ENCODE measurements at regions not wholly inside any gene's neighbourhood (a gene's known extent, or its start where the extent isn't known, plus 50 kb on each side); places are given as distances from the start of the nearest gene placed in this dataset.
"Not testable (repeated sequence)": the region's sequence is repeated elsewhere in the genome, so short reads cannot be mapped to it uniquely, and the experiment has no call there.

DNA sequence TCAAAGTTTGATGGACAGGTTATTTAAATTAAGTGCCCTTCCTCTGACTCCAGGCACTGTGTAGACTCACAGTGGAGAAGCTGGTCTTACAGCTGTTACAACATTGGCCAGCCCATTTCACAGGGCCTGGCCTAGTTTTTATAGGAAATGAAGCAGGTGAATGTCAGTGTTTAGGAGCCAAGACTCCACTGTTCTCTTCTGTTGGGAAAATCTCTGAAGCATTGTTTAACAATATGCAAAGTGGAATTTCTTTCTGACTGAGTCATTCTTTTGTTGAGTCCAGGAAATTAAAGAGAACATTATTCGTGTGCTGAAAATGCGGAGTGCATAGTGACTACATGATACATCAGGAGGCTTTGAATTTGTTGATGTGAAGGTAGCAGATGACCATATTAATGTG, 64.7 kb downstream of the ARRDC4 start:
- no peak for DNase-seq

DNA sequence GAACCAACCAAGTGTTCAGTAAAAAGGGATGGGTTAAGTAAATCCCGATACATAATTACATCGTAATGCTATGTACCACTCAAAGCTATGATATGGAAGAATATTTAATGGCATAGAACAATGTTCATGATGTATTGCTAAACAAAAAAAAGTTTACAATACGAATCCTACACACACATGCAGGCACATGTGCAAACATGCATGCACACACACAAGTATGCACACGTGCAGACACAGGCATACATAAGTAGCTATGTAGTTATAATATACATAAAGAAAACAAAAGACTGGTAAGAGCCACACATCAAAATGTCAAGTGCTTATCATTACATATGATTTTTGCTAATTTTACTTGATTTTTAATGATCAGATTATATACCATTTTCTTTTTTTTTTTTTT, 74.2 kb downstream of the ARRDC4 start:
- no peak for DNase-seq

DNA sequence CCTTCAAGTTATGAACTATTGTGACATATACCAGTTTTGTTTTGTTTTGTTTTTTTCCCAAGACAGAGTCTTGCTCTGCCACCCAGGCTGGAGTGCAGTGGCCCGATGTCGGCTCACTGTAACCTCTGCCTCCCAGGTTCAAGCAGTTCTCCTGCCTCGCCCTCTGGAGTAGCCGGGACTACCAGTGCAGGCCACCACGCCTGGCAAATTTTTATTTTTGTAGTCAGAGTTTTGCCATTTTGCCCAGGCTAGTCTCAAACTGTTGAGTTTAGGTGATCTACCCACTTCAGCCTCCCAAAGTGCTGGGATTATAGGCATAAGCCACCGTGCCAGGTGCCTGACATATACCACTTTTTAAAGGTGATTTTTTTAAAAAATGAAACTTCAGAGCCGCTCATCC, 74.6 kb downstream of the ARRDC4 start:
- DNase-seq = no peak

DNA sequence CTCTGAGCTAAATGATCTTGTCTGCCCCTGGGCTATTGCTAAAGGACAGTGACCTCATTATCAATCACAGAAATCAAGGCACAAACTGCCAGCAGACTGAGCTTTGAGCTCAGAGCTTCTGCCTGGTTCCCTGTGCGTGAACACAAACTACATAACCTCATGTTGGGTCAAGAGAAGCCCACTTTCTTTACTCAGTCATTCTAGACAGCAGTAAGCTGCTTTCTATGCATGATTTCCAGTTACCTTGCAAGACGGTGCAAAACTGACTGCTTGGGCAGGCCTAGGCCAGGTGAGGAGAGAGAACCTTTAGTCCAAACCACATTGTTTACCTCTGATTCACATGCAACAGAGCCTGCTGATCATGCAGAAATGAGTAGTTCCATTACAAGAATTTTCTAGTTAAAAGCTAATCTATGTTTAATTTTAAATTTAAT, 75.1 kb downstream of the ARRDC4 start:
- DNase-seq = no peak

DNA sequence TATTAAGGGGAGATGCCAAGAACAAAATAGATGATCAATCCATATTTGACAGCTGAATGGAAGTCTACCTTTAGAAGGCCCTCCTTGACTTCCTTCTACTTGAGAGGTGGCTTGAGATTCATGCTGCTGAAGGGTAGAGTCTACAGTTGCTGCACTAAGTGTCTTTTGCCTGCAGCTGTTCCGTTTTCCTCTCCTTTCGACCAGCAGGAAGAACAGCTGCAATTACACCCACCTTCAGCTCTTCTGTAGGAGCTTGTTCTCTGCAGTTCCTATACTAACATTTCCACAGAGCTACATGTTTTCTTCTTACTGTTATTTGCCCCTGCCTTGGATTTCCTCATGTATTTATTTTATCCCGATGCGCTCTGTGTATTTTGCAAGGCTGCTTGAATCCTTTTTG, 79.1 kb downstream of the ARRDC4 start:
- no peak for DNase-seq

DNA sequence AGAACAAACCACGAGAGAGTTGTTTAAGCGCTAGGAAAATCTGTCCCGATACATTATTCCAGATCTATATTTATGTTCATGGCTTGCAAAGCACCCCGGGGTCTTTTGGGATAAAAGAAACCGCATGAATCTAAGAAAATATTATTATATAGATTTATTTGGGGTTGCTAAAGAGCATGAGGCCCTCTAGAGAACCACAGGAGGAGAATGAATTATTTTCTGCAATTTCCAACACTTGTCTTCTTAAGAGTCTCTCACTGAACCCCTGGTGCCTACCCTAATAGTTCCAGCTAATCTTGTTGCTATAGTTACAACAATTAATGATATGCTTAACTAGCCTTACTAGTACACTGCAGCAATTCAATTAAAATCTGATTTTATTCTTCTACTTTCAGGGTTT, 79.6 kb downstream of the ARRDC4 start:
- DNase-seq = no peak

DNA sequence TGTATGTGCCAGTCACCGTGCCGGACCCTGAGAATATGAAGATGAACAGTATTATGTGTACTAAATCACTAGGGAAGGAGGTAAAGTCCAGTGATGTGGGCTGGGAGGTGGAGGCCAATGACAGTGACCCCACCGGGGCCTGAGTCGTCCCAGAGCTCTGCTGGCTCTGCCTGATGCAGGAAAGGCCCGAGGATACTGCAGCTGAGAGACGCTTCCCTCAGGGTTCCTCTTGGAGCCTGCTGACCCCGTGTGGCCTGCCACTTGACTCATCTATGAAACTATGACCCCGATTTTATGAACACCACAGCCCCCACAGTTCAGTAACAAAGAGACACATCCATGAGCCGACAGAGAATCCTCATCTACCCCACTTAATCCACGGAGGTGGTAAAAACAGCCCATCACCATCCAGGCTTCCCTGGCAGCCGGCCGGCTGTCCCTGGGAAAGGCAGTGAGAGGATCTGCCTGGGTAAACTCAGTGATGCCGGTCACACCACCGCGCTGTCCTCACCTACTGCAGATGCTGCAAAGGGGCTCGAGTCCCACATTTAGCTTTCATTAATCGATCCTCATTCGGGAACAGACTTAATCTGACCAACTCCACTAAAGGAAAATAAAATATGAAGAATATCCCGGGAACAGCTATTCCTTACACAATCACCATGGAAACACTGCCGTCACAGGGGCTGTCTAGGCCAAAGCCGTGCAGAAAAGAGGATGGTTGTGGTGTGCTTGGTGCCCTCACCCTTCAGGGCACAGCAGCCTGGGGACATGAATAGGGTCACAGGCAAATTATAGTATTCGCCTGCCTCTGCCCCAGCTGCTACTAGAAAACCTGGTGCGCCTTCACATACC, 82.9 kb downstream of the ARRDC4 start:
- DNase-seq = no peak

DNA sequence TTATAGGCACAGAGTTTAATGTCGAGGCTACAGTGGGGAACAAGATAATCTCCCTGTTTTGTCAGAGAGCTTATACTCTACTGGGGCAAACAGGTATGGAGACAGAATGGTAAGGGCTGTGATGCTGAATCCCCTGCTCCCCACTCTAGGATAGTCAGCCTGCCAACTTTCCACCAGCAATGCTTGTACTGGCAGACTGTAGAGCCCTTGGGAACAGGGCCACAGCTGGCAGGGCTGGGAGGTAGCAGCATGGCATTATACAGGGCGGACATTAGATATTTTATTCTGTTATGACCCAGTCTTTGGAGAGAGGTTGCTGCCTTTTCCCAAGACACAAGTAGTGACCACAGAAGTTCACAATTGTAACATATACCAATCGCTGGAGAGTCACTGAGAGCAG, 91.2 kb downstream of the ARRDC4 start:
- no peak for DNase-seq

DNA sequence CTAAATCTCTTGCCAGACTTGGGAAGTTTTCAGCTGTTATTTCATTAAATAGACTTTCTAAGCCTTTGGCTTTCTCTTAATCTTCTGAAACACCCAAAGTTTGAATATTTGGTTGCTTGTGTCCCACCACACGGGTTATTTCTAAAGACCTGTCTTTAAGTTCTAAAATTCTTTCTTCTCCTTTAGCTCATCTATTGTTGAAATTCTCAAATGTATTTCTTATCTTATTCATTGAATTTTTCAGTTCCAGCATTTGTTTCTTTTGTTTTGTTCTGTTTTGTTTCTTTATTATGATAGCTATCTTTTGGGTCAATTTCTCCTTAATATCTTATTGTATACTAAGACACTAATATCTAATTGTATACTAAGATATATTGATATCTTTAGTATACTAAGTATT, 97.0 kb downstream of the ARRDC4 start:
- DNase-seq = no peak

DNA sequence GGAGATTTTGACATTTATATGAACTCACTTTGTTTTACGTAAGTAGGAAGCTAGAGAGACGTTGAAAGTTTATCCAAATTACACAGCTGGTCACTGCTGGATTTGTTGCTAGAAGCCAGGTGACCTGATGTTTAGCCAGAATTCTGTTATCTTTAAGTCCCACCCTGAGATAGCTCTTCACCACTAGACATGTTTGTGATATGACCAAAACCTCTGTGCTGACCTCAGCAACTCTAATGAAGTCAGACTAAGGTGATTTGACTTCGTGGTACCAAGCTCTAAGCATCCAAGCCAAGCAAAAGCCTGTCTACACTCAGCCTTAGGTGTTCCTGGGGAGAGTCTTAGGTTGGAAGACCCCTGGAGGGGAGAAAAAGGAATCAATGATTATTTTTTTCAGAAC, 102.4 kb downstream of the ARRDC4 start:
- DNase-seq = no peak

DNA sequence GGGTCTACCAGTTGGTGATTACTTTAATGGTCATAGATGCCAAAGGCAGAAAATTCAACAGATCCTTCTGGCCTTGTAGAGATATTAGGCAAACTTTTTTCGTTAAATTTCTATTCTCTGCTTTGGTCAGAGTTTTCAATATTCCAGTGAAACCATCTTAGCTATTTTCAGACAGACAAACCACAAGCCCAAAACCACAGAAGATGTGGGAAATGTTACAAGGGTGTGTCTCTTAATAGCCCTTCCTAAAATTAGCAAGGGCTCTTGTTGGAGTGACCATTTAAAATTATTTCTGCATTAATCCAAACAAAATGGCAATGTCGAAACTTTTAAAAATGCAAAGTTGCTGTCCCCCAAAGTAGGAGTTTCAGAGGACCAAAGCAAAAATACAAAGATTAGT, 102.8 kb downstream of the ARRDC4 start:
- DNase-seq = no peak

DNA sequence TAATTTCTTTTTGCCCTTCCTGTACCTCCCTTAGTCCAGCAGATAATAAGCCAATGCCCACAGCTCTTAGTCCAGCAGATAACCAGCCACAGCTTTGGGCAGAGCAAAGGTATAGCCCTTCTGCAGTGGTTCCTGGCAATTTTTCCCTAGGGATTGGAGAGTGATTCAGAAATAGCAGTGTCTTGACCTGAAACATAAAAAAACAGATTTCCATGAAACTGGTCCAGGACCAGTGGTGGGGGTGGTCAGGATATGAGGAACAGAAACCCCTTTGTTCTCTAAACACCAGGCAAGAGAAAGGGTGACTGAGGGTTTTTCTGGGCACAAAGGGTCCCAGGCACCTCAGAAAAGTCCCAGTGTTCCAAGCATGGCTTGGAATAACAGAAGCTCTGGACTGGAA, 103.4 kb downstream of the ARRDC4 start:
- no peak for DNase-seq

DNA sequence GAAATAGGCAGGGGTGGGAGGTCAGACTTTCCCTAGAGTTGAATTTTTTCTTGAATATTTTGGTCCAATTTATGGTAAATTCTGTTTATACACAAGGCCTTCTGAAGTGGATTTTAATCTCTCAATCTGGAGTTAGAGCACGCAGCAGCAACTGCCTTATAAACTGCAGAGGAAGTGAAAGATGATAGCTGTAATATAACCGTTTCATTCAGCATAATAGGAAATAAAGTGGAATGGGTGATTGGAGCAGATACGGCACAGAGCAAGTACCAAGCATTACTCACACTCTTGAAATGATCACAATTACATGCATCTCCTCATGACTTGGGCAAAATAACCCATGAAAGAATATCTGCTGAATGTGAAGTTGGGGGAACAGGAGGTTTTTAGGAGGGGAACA, 106.8 kb downstream of the ARRDC4 start:
- DNase-seq = no peak

DNA sequence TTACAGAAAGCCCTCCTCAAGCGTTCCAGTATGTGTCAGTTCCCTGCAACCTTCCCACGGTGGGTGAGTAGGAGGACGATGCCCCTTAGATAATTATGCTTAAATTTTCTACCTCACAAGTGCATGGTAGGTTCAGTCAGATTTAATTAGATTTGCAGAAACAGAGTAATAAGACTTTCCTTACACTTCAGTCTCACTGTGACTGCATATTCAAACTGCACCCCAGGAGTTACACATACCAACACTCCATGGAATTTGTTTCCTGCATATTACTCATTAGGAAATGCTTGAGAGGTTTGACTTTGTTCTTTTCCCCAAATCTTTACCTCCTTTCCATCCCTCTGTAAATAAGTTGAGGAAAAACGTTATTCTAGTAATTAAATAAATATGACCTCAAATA, 108.8 kb downstream of the ARRDC4 start:
- no peak for DNase-seq

DNA sequence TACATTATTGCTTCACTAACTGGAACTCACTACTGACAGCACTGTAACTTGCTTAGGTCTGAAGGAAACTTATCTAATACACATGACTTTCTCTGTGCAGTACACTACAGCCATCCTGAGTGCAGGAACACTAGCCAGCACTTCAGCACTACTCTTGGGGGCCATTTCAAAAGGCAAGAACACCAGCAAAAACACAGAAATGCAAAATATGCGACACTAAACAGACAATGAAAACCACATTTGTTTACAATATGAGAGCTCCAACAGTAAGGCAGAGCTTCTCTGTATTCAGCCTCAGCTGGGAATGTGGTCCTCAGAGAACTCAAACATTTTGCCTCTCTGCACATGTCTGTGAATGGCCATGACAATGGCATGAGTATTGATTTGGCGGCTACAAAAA, 109.6 kb downstream of the ARRDC4 start:
- no peak for DNase-seq

DNA sequence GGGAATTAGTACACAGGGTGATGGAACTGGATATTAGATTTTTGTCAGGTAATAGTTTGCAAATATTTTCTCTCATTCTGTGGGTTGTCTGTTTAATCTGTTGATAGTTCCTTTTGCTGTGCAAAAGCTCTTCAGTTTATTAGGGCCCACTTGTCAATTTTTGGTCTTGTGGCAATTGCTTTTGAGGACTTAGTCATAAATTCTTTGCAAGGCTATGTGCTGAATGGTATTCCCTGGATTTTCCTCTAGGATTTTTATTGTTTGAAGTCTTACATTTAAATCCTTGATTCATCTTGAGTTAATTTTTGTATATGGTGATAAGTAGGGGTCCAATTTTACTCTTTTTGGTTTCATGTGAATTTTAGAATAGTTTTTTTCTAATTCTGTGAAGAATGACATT, 111.3 kb downstream of the ARRDC4 start:
- DNase-seq = no peak

DNA sequence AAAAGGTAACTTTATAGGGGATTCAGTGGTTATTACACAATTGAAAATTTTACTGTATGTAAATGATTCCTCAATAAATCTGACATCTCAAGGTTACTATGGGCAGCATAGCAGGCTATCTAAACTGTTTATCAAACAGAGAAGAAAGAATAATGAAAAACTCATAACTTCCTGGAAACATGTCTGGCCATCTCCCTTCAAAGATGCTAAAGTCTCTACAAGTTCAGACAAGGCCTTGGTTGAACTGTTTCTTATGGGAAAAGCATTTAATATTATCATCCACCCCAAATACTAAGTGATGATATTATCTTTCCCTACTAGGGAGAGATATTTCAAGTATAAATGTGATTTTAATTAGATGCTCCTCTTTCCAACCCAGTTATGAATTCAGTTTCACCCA, 114.9 kb downstream of the ARRDC4 start:
- no peak for DNase-seq

DNA sequence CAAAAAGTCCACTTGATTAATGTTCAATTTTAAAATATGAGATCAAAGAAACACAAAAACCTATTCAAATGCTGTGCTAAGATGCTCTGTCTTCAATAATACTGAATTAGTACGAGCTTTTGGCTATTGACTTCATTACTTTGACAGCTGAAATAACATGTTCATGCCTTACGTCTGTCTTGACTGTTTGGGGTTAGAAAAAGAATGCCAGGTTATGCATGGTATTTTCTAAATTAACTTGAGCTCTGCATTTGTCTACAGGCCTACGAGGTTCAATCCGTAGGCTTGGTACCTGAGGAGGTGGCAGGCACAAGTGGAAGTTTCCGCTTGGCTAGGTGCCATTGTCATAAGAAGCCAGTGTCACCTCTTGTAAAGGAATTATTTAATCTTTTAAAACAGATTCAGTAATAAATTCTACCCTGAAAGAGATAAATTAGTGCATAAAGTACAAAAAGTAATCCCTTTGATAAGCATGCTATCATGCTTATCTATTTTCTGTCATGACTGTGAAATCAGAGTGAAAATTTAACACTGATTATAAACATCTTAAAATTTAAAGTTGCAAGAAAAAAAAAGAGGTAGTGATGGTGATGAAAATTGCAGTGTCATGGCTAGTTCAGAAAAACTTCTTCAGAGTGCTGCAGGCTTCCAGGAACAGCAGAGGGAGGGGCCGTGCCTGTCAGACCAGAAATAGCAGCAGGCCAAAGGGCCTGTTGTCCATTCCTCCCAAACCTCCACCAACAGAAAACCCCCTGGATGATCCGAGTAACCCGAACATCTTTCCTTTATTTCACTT, 115.7 kb downstream of the ARRDC4 start:
- DNase-seq = no peak

DNA sequence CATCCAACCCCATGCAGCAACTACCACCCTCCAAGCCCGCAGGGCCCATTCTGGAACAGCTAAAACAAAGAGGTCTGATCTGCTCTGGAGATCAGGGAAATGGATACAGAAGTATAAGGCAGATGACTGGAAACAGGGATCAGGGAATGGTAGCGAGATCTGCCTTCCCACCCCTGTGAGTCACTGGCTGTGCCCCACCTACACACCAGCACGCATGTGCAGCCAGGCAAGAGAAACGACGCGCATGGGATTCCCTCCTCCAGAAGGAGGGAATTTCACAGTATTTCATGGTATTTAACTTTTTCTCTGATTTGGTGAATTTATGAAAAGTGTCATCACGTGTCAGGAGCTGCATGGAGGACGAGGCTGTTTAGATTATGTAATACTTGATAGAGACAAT, 116.7 kb downstream of the ARRDC4 start:
- DNase-seq = no peak

DNA sequence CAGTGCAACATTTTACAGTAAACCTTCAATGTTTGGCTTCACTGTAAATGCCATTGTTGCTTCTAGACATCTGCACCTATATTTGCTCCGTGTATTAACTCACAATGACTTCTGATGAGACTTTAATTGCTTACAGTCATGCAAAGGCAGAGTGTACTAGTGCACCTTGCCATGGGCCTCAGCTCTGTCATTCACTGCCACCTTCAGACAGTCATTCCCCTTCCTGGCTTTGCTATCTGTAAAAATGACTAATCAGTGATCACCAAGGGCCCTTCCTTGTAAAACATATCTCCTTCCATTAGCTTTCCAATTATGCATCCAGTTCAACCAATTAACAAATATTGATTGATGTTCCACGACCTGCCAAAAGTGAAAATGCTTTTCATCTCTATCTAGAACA, 120.3 kb downstream of the ARRDC4 start:
- DNase-seq = no peak

DNA sequence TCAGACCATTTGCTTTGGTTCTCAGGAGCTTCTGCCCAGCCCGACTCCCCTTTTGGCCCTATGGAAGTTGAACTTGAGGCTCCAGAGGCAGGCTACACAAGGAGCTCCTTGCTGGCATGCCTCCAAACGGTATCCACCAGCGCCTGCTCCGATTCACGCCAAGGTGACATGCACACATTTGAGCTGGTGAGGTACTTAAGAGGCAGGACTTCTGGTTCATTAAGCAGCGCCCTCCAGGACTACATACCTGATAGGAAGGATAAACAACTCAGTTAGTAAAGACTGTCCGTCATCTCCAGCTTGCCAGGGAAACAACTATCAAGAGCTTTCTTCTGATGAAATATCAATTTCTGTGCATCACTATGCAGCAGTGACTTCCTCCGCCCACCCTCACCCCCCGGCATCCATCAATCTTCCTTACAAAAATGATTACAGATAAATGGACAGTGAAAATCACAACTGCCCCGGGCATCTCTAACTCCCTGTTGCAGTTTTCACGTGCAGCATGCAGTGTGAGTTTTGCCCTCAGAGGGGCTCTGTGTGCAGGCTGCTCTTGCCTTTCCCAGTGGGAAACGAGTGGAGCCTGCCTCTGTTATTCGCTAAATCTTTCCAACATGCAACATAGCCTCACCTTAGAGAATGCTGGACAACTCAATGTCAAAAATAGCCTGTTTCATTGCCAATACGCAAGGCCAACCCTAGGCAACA, 122.9 kb downstream of the ARRDC4 start:
- DNase-seq = no peak

DNA sequence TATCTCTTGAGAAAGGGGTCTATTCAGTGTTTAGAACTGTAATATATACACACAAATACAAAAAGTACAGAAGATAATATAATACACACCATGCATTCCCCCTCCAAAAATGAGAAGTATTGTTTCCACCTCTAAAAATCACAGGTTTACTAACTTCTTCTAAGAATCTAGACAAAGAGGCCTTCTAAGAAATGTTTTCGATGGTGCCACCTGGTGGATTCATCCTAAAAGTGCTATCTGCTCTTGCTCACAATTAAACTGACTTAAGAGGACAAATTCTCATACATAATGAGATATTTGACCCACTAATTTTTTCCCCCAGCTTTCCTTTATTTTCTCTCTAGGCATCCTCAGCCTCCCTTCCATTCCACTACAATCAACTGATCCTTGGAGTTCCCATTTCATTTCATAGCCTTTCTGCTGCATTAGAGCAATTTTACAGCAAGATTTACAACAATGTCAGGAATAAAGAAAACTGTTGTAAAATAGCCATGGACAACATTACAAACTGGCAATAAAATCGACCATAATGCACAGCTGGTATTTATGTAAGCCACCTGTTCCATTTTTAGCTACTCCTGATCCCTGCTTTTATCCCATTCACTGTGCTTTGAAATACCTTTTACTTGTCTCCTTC, 124.6 kb downstream of the ARRDC4 start:
- DNase-seq = no peak

DNA sequence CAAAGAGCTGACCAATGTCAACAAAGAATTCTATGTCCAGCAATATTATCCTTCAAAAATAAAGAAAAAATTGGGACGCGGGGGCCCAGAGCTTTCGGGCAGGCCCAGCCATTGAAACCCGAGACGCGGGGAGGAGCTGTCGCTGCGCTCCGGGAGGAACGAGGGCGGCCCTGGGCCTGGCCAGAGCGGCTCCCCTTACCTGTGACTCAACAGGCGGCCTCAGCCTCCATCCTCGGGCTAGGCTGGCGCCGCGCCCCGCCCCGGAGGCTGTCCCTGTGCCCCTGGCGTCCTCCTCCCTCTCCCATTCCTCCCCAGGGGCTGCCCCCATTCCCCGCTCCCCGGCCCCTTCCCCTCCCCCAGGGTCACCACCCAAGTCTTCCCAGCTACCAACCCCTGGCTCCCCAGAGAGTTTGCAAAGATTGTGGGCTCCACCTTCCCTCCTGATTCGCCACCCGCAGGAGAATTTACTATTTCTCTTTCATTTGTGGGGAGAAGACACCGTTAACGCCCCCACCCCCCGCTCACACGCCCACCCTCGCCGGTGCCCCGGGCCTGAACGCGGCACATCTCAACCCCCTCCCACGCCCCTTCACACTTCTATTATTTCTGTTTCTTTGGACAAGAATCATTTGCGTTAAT, 127.9 kb downstream of the ARRDC4 start:
- not testable (repeated sequence) for DNase-seq
